HL-60 (cell line): ENCODE measurements at regions not wholly inside any gene's neighbourhood (a gene's known extent, or its start where the extent isn't known, plus 50 kb on each side); places are given as distances from the start of the nearest gene placed in this dataset.

Experiments
- DNase-seq, 2 experiments: peaks; one replicate each; pipeline ENCODE4 v3.0.0-alpha.2; 2010 to 2020; ENCODE audit warnings: low read depth in 1 of 2, low spot score in 1 of 2
- H3K27ac ChIP-seq: fragments of 250-450 bp; sonication (Bioruptor Pico); replicated peaks from 2 replicates; pipeline ENCODE4 v1.5.1; 2020; ENCODE audit warnings: mild to moderate bottlenecking, moderate library complexity
- H3K27me3 ChIP-seq: fragments of 250-450 bp; sonication (Bioruptor Pico); 2 replicates; pipeline ENCODE4 v1.5.1; 2021; ENCODE audit warnings: mild to moderate bottlenecking, moderate library complexity; ENCODE audit not compliant: insufficient read depth, poor library complexity, severe bottlenecking
- H3K4me3 ChIP-seq: replicated peaks from 2 replicates; pipeline ENCODE4 v1.5.1; 2011; ENCODE audit warnings: mild to moderate bottlenecking, control low read depth, low read length; ENCODE audit not compliant: insufficient read depth
- GABPA ChIP-seq: IDR thresholded peaks from 2 replicates; pipeline ENCODE4 v1.6.1; 2012; ENCODE audit warnings: low read depth
- POLR2AphosphoS5 ChIP-seq: IDR thresholded peaks from 2 replicates; pipeline ENCODE4 v1.6.1; 2012; ENCODE audit warnings: low read depth
- REST ChIP-seq: IDR thresholded peaks from 2 replicates; pipeline ENCODE4 v1.6.1; 2012; ENCODE audit warnings: low read depth; ENCODE audit not compliant: insufficient replicate concordance
- SPI1 ChIP-seq: IDR thresholded peaks from 2 replicates; pipeline ENCODE4 v1.6.1; 2012; ENCODE audit warnings: low read depth, mild to moderate bottlenecking, borderline replicate concordance
- TF ChIP-seq, protein P1 (sequence below): IDR thresholded peaks from one replicate; pipeline ENCODE4 v1.5.1; 2011; ENCODE audit warnings: low read length, control low read depth, inconsistent platforms; ENCODE audit not compliant: insufficient read depth

- H3K27me3 ChIP-seq = no peaks in the 10 kb centered on the region
- no peak overlapping the region for H3K27ac ChIP-seq
- no peak overlapping the region for H3K4me3 ChIP-seq
- DNase-seq = no peak
- TF ChIP-seq GABPA (no peak), REST (no peak)
- TF ChIP-seq, protein P1, sequence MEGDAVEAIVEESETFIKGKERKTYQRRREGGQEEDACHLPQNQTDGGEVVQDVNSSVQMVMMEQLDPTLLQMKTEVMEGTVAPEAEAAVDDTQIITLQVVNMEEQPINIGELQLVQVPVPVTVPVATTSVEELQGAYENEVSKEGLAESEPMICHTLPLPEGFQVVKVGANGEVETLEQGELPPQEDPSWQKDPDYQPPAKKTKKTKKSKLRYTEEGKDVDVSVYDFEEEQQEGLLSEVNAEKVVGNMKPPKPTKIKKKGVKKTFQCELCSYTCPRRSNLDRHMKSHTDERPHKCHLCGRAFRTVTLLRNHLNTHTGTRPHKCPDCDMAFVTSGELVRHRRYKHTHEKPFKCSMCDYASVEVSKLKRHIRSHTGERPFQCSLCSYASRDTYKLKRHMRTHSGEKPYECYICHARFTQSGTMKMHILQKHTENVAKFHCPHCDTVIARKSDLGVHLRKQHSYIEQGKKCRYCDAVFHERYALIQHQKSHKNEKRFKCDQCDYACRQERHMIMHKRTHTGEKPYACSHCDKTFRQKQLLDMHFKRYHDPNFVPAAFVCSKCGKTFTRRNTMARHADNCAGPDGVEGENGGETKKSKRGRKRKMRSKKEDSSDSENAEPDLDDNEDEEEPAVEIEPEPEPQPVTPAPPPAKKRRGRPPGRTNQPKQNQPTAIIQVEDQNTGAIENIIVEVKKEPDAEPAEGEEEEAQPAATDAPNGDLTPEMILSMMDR = no peak
Observed at GRCh38 chrX:16458208-16458607, 191.8 kb upstream of the S100G start.

DNA sequence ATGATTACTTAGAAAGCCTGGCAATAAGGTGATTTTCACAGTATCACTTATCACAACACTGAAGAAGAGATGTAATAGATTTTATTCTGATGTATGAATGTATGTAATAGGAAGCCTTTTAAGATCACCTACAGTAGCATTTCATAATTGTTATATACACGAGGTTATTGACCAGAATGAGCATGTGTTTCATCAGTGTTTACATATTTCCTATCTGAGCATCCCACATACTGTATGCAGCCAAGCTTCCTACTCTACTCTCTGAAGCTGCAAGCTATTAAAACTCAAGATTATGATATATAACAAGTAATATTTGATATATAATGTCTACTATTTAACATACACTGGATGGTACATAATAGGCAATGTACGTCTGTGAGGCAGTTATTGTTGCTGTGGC, 190.9 kb upstream of the S100G start:
- Histone ChIP-seq H3K27me3 (no peaks in the 10 kb centered on the region), H3K4me3 (no peak overlapping the region), H3K27ac (no peak overlapping the region)

DNA sequence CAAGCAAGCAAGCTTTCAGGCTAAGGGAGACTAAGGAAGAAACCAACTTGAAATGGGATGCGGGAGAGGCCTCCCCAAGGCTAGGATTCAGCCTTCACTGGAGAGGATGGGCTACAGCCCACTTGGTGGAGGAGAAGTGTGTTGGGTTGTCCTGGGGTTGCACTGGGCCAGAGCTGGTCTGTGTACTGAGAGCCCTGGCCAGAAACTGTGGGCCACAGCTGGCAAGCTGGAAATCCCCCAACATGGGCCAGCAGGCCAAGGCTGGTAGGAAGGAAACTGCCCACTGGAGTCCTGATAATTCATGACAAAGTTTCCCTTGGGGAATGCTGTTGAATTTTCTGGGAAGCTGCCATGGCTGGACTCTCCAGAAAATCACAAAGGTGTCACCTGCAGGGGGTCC, 188.0 kb upstream of the S100G start:
- no peak for TF ChIP-seq SPI1
- no peak for TF ChIP-seq REST
- TF ChIP-seq, protein P1 = no peak
- TF ChIP-seq GABPA = no peak
- TF ChIP-seq POLR2AphosphoS5 = no peak
- DNase-seq = no peak
- Histone ChIP-seq H3K27ac (no peak overlapping the region), H3K4me3 (no peak overlapping the region), H3K27me3 (no peaks in the 10 kb centered on the region)

More for the DNA sequence above, 190.9 kb upstream of the S100G start:
- no peak for TF ChIP-seq GABPA
- TF ChIP-seq, protein P1 = no peak
- TF ChIP-seq SPI1 = no peak
- no peak for TF ChIP-seq REST
- TF ChIP-seq POLR2AphosphoS5 = no peak
- DNase-seq = no peak
